ENCODE measurements at regions not wholly inside any gene's neighbourhood (a gene's known extent, or its start where the extent isn't known, plus 50 kb on each side); places are given as distances from the start of the nearest gene placed in this dataset.

GRCh38 chr4:101730291-101731117, 60.0 kb upstream of the BANK1 start:
- Histone ChIP-seq H3K4me3 (no peak overlapping the region), H3K27ac (no peak overlapping the region), H3K4me1 (no peaks in the 10 kb centered on the region), H3K36me3 (no peaks in the 10 kb centered on the region), H3K27me3 (no peaks in the 10 kb centered on the region), H3K9me3 (no peaks in the 10 kb centered on the region)
- intact Hi-C loops (cut with DNase I): no loop called here
- DNase-seq: peak; percentile 8 to 49 (median 23)
- peak; percentile 99 for ATAC-seq
- peak; percentile 52 to 53 for TF ChIP-seq CTCF (IDR thresholded peaks at IDR 0.05)

GRCh38 chr4:101727238-101727637, 63.3 kb upstream of the BANK1 start:
- TF ChIP-seq CTCF (IDR thresholded peaks at IDR 0.05): no peak
- DNase-seq (no peak), ATAC-seq (no peak)
- no peaks in the 10 kb centered on the region for H3K36me3 ChIP-seq
- H3K4me1 ChIP-seq: no peaks in the 10 kb centered on the region
- H3K4me3 ChIP-seq: no peak overlapping the region
- no peak overlapping the region for H3K27ac ChIP-seq
- H3K9me3 ChIP-seq: no peaks in the 10 kb centered on the region
- intact Hi-C loops (cut with DNase I): loop anchor here in 1 of 2 donors (5.0 kb wide), 1 partner anchor 560 kb away; no protein-coding TSS in a partner anchor
- H3K27me3 ChIP-seq: no peaks in the 10 kb centered on the region

GRCh38 chr4:101724093-101724492, 66.4 kb upstream of the BANK1 start:
- intact Hi-C loops (cut with DNase I): no loop called here

GRCh38 chr4:101718810-101719209, 71.7 kb upstream of the BANK1 start:
- H3K4me3 ChIP-seq: no peak overlapping the region
- intact Hi-C loops (cut with DNase I): no loop called here
- H3K27me3 ChIP-seq: no peaks in the 10 kb centered on the region
- no peak for TF ChIP-seq CTCF (IDR thresholded peaks at IDR 0.05)
- no peaks in the 10 kb centered on the region for H3K36me3 ChIP-seq
- no peak for DNase-seq
- H3K4me1 ChIP-seq: no peaks in the 10 kb centered on the region
- peaks cover 0 to 28% of the 10 kb centered on the region in 2 donors for H3K9me3 ChIP-seq
- H3K27ac ChIP-seq: no peak overlapping the region
- no peak for ATAC-seq

More at GRCh38 chr4:101724093-101724492, 66.4 kb upstream of the BANK1 start:
- no peak for TF ChIP-seq CTCF (IDR thresholded peaks at IDR 0.05)
- no peak overlapping the region for H3K4me3 ChIP-seq
- no peak overlapping the region for H3K27ac ChIP-seq
- no peaks in the 10 kb centered on the region for H3K27me3 ChIP-seq
- DNase-seq: no peak
- no peaks in the 10 kb centered on the region for H3K4me1 ChIP-seq
- no peaks in the 10 kb centered on the region for H3K36me3 ChIP-seq
- no peaks in the 10 kb centered on the region for H3K9me3 ChIP-seq
- no peak for ATAC-seq

GRCh38 chr4:101711590-101712260, 78.8 kb upstream of the BANK1 start:
- Histone ChIP-seq H3K36me3 (no peaks in the 10 kb centered on the region), H3K27ac (no peak overlapping the region), H3K4me3 (no peak overlapping the region), H3K27me3 (no peaks in the 10 kb centered on the region), H3K9me3 (peaks cover 0 to 20% of the 10 kb centered on the region in 2 donors), H3K4me1 (no peaks in the 10 kb centered on the region)
- TF ChIP-seq CTCF (IDR thresholded peaks at IDR 0.05): no peak
- DNase-seq: no peak
- ATAC-seq: no peak
- intact Hi-C loops (cut with DNase I): no loop called here

Measured in left lung (tissue), 4 donors.